ENCODE measurements at regions not wholly inside any gene's neighbourhood (a gene's known extent, or its start where the extent isn't known, plus 50 kb on each side); places are given as distances from the start of the nearest gene placed in this dataset.

GRCh38 chr4:129581305-129581704, 485.4 kb downstream of the C4orf33 start:
- TF ChIP-seq CTCF (IDR thresholded peaks at IDR 0.05; ENCODE audit: insufficient read depth, low read length): no peak
- H3K4me3 ChIP-seq (ENCODE audit: low read depth, low read length): no peak overlapping the region
- no peak for DNase-seq (ENCODE audit: low read depth)

DNA sequence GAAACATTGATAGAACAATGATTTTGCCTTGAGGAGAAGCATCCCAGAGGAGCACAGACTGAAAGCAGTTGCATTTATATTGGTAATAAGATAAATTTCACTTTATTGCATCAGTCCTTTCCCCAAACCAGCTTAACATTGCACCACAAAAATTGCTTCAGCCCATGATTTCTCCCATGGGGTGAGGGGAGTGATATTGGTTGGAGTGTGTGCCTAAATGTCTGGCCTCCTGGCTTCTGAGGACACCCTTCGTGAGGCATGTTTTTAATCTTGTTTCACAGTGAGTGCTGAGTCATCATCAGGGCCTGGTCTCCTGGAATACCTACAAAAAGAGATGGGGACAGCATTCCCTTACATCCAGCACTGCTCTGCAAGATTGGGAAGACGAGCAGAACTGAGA, 487.9 kb downstream of the C4orf33 start:
- TF ChIP-seq CTCF (IDR thresholded peaks at IDR 0.05; ENCODE audit: insufficient read depth, low read length): no peak
- H3K4me3 ChIP-seq (ENCODE audit: low read depth, low read length): no peak overlapping the region
- DNase-seq (ENCODE audit: low read depth): peak; percentile 87

- no peak for DNase-seq (ENCODE audit: low read depth)
- H3K4me3 ChIP-seq (ENCODE audit: low read depth, low read length): no peak overlapping the region
- no peak for TF ChIP-seq CTCF (IDR thresholded peaks at IDR 0.05; ENCODE audit: insufficient read depth, low read length)
Observed at GRCh38 chr4:129598582-129598981, 502.6 kb downstream of the C4orf33 start.

GRCh38 chr4:129600898-129601297, 504.9 kb downstream of the C4orf33 start:
- TF ChIP-seq CTCF (IDR thresholded peaks at IDR 0.05; ENCODE audit: insufficient read depth, low read length): no peak
- no peak for DNase-seq (ENCODE audit: low read depth)
- no peak overlapping the region for H3K4me3 ChIP-seq (ENCODE audit: low read depth, low read length)

DNA sequence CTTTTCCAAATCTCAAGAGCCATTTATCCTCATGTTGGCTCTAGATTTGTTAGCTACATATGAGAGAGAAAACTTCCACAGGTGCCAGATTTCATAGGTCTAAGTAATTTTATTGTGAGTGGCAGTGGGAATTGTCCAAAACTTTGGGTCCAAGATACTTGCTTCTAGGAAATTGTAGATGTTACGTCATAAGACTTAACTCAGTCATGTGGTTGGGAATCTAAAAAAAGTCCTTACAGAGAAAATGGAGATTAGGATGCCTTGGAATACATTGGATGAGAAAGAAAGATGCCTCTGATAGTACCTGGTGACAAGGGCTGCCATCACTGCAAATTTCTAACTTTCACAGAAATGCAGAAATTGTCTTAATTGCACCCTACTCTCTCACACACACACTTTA, 506.5 kb downstream of the C4orf33 start:
- no peak overlapping the region for H3K4me3 ChIP-seq (ENCODE audit: low read depth, low read length)
- TF ChIP-seq CTCF (IDR thresholded peaks at IDR 0.05; ENCODE audit: insufficient read depth, low read length): no peak
- no peak for DNase-seq (ENCODE audit: low read depth)

DNA sequence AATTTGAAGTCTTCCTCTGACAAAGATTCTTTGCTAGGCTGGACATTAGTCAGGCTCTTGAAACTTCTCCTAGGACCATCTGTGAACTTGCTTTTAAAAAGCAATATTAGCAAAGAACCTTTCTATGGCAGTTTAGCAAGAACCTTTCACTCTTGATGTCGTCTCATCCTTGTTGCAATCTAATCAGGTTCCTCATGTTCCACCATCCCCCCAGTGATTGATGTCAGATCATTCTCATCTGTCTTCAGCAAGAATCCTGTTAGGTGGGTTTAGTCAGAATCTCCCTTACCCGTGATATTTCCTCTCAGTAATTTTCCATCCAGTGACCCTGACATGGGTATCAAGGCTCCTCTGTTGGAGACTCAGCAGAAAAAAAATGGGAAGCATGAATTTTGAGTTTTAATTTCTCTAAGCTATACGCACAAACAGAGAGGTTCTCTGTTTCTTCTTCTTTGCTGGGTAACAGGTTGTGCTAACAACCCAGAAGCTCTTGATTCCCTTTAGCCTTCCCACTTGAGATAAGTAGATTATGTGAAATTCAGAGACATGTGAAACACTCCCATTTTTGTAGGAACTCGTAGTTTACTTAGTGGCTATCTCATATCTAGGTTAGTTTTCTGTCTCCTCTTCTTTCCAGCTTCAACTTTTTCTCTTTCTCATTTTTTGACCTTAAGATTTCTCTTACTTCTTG, 507.4 kb downstream of the C4orf33 start:
- DNase-seq (ENCODE audit: low read depth): no peak
- H3K4me3 ChIP-seq (ENCODE audit: low read depth, low read length): no peak overlapping the region
- TF ChIP-seq CTCF (IDR thresholded peaks at IDR 0.05; ENCODE audit: insufficient read depth, low read length): no peak
